ENCODE measurements at regions not wholly inside any gene's neighbourhood (a gene's known extent, or its start where the extent isn't known, plus 50 kb on each side); places are given as distances from the start of the nearest gene placed in this dataset.

GRCh38 chr1:113247782-113248181, 142.5 kb upstream of the MAGI3 start:
- TF ChIP-seq SNAI2 (CRISPR knock-in tag; IDR thresholded peaks at IDR 0.05) (no peak), ZNF565 (CRISPR knock-in tag; conservative IDR thresholded peaks at IDR 0.05; ENCODE audit: low read depth) (no peak)
- ATAC-seq: no peak

GRCh38 chr1:113248494-113248893, 141.8 kb upstream of the MAGI3 start:
- no peak for TF ChIP-seq PPARA (CRISPR knock-in tag; IDR thresholded peaks at IDR 0.05; ENCODE audit: borderline replicate concordance)
- no peak for TF ChIP-seq CREB5 (CRISPR knock-in tag; IDR thresholded peaks at IDR 0.05; ENCODE audit: low read depth)
- TF ChIP-seq OSR1 (CRISPR knock-in tag; IDR thresholded peaks at IDR 0.05): no peak
- TF ChIP-seq TOX (CRISPR knock-in tag; IDR thresholded peaks at IDR 0.05; ENCODE audit: borderline replicate concordance): no peak
- no peak for TF ChIP-seq ZFP30 (CRISPR knock-in tag; IDR thresholded peaks at IDR 0.05)
- TF ChIP-seq ESRRG (CRISPR knock-in tag; IDR thresholded peaks at IDR 0.05): no peak
- TF ChIP-seq CSDC2 (CRISPR knock-in tag; IDR thresholded peaks at IDR 0.05): no peak
- no peak for TF ChIP-seq POU6F1 (CRISPR knock-in tag; IDR thresholded peaks at IDR 0.05; ENCODE audit: borderline replicate concordance, low read depth)
- TF ChIP-seq ISL1 (CRISPR knock-in tag; IDR thresholded peaks at IDR 0.05): no peak
- no peak for TF ChIP-seq GLIS3 (CRISPR knock-in tag; IDR thresholded peaks at IDR 0.05)
- no peak for TF ChIP-seq PATZ1 (CRISPR knock-in tag; IDR thresholded peaks at IDR 0.05; ENCODE audit: borderline replicate concordance)
- no peak for TF ChIP-seq TSHZ2 (CRISPR knock-in tag; IDR thresholded peaks at IDR 0.05)
- no peak for TF ChIP-seq ARNTL (CRISPR knock-in tag; IDR thresholded peaks at IDR 0.05; ENCODE audit: borderline replicate concordance, low read depth)
- no peak for TF ChIP-seq CSRNP3 (CRISPR knock-in tag; IDR thresholded peaks at IDR 0.05)
- no peak for TF ChIP-seq ZNF70 (CRISPR knock-in tag; IDR thresholded peaks at IDR 0.05)
- TF ChIP-seq TCF4 (CRISPR knock-in tag; IDR thresholded peaks at IDR 0.05; ENCODE audit: borderline replicate concordance): no peak
- no peak for TF ChIP-seq ZFP3 (CRISPR knock-in tag; IDR thresholded peaks at IDR 0.05)
- no peak for ATAC-seq

GRCh38 chr1:113250161-113250560, 140.2 kb upstream of the MAGI3 start:
- no peak for ATAC-seq
- no peak for TF ChIP-seq ZNF565 (CRISPR knock-in tag; conservative IDR thresholded peaks at IDR 0.05; ENCODE audit: low read depth)
- TF ChIP-seq PATZ1 (CRISPR knock-in tag; IDR thresholded peaks at IDR 0.05; ENCODE audit: borderline replicate concordance): no peak
- TF ChIP-seq TOX (CRISPR knock-in tag; IDR thresholded peaks at IDR 0.05; ENCODE audit: borderline replicate concordance): no peak
- no peak for TF ChIP-seq OSR1 (CRISPR knock-in tag; IDR thresholded peaks at IDR 0.05)
- TF ChIP-seq BACH2 (CRISPR knock-in tag; IDR thresholded peaks at IDR 0.05; ENCODE audit: borderline replicate concordance): no peak
- TF ChIP-seq TSHZ2 (CRISPR knock-in tag; IDR thresholded peaks at IDR 0.05): no peak
- TF ChIP-seq CREB5 (CRISPR knock-in tag; IDR thresholded peaks at IDR 0.05; ENCODE audit: low read depth): no peak
- TF ChIP-seq RARB (CRISPR knock-in tag; IDR thresholded peaks at IDR 0.05): no peak

Data from SK-N-SH treated with all-trans-retinoic acid at 6 μM for 48 hours (cell line).